ENCODE measurements at regions not wholly inside any gene's neighbourhood (a gene's known extent, or its start where the extent isn't known, plus 50 kb on each side); places are given as distances from the start of the nearest gene placed in this dataset.
A peak's percentile ranks its signal among the peaks of the same experiment; 100 is the strongest.
"Not testable (repeated sequence)": the region's sequence is repeated elsewhere in the genome, so short reads cannot be mapped to it uniquely, and the experiment has no call there.

- H3K9me3 ChIP-seq (ENCODE audit: control extremely low read depth in 1 of 5, control insufficient read depth in 4 of 5, insufficient read depth in 2 of 5, low read depth in 1 of 5, low read length in 4 of 5); H3K4me3 ChIP-seq (ENCODE audit: control insufficient read depth in 1 of 7, extremely low read depth in 1 of 7, insufficient read depth in 4 of 7, low read depth in 2 of 7, low read length in 6 of 7); H3K27me3 ChIP-seq (replicated peaks in 2 of 5; ENCODE audit: control insufficient read depth in 4 of 5, insufficient read depth in 5 of 5, low read length in 4 of 5); POLR2A ChIA-PET; H3K4me1 ChIP-seq (ENCODE audit: control extremely low read depth in 1 of 4, control insufficient read depth in 4 of 4, insufficient read depth in 4 of 4, low read length in 3 of 4); H3K36me3 ChIP-seq (ENCODE audit: control insufficient read depth in 4 of 4, insufficient read depth in 4 of 4, low read length in 3 of 4); DNase-seq; H3K27ac ChIP-seq (ENCODE audit: insufficient read depth in 1 of 2, low read depth in 1 of 2, low read length in 2 of 2, poor library complexity in 1 of 2, severe bottlenecking in 2 of 2); CTCF ChIA-PET: not testable (repeated sequence)
- WGBS (ENCODE audit: insufficient coverage), result 95% methylated on average over 3 of the region's 3 CpGs
Observed at GRCh38 chr4:4028752-4029151, 198.0 kb downstream of the OTOP1 start.

GRCh38 chr4:4030509-4030908 is 196.2 kb downstream of the OTOP1 start:
- WGBS (ENCODE audit: insufficient coverage), result no CpG with 5 or more reads among the region's 9 CpGs
- POLR2A ChIA-PET; H3K36me3 ChIP-seq (ENCODE audit: control insufficient read depth in 4 of 4, insufficient read depth in 4 of 4, low read length in 3 of 4); H3K27ac ChIP-seq (ENCODE audit: insufficient read depth in 1 of 2, low read depth in 1 of 2, low read length in 2 of 2, poor library complexity in 1 of 2, severe bottlenecking in 2 of 2); H3K27me3 ChIP-seq (replicated peaks in 2 of 5; ENCODE audit: control insufficient read depth in 4 of 5, insufficient read depth in 5 of 5, low read length in 4 of 5); DNase-seq; H3K9me3 ChIP-seq (ENCODE audit: control extremely low read depth in 1 of 5, control insufficient read depth in 4 of 5, insufficient read depth in 2 of 5, low read depth in 1 of 5, low read length in 4 of 5); H3K4me3 ChIP-seq (ENCODE audit: control insufficient read depth in 1 of 7, extremely low read depth in 1 of 7, insufficient read depth in 4 of 7, low read depth in 2 of 7, low read length in 6 of 7); H3K4me1 ChIP-seq (ENCODE audit: control extremely low read depth in 1 of 4, control insufficient read depth in 4 of 4, insufficient read depth in 4 of 4, low read length in 3 of 4); CTCF ChIA-PET: not testable (repeated sequence)

- H3K9me3 ChIP-seq (ENCODE audit: control extremely low read depth in 1 of 5, control insufficient read depth in 4 of 5, insufficient read depth in 2 of 5, low read depth in 1 of 5, low read length in 4 of 5); H3K27me3 ChIP-seq (replicated peaks in 2 of 5; ENCODE audit: control insufficient read depth in 4 of 5, insufficient read depth in 5 of 5, low read length in 4 of 5); CTCF ChIA-PET; H3K4me1 ChIP-seq (ENCODE audit: control extremely low read depth in 1 of 4, control insufficient read depth in 4 of 4, insufficient read depth in 4 of 4, low read length in 3 of 4); POLR2A ChIA-PET; DNase-seq; H3K4me3 ChIP-seq (ENCODE audit: control insufficient read depth in 1 of 7, extremely low read depth in 1 of 7, insufficient read depth in 4 of 7, low read depth in 2 of 7, low read length in 6 of 7); H3K36me3 ChIP-seq (ENCODE audit: control insufficient read depth in 4 of 4, insufficient read depth in 4 of 4, low read length in 3 of 4); H3K27ac ChIP-seq (ENCODE audit: insufficient read depth in 1 of 2, low read depth in 1 of 2, low read length in 2 of 2, poor library complexity in 1 of 2, severe bottlenecking in 2 of 2): not testable (repeated sequence)
- 71% methylated on average over 6 of the region's 8 CpGs for WGBS (ENCODE audit: insufficient coverage)
Observed at GRCh38 chr4:4031446-4032135, 195.1 kb downstream of the OTOP1 start.

GRCh38 chr4:4032364-4032763 is 194.4 kb downstream of the OTOP1 start:
- CTCF ChIA-PET; H3K9me3 ChIP-seq (ENCODE audit: control extremely low read depth in 1 of 5, control insufficient read depth in 4 of 5, insufficient read depth in 2 of 5, low read depth in 1 of 5, low read length in 4 of 5); H3K36me3 ChIP-seq (ENCODE audit: control insufficient read depth in 4 of 4, insufficient read depth in 4 of 4, low read length in 3 of 4); POLR2A ChIA-PET; H3K27me3 ChIP-seq (replicated peaks in 2 of 5; ENCODE audit: control insufficient read depth in 4 of 5, insufficient read depth in 5 of 5, low read length in 4 of 5); DNase-seq; H3K27ac ChIP-seq (ENCODE audit: insufficient read depth in 1 of 2, low read depth in 1 of 2, low read length in 2 of 2, poor library complexity in 1 of 2, severe bottlenecking in 2 of 2); H3K4me1 ChIP-seq (ENCODE audit: control extremely low read depth in 1 of 4, control insufficient read depth in 4 of 4, insufficient read depth in 4 of 4, low read length in 3 of 4); H3K4me3 ChIP-seq (ENCODE audit: control insufficient read depth in 1 of 7, extremely low read depth in 1 of 7, insufficient read depth in 4 of 7, low read depth in 2 of 7, low read length in 6 of 7): not testable (repeated sequence)
- WGBS (ENCODE audit: insufficient coverage), result 100% methylated on average over 2 of the region's 9 CpGs

- H3K27me3 ChIP-seq (replicated peaks in 2 of 5; ENCODE audit: control insufficient read depth in 4 of 5, insufficient read depth in 5 of 5, low read length in 4 of 5); CTCF ChIA-PET; H3K4me3 ChIP-seq (ENCODE audit: control insufficient read depth in 1 of 7, extremely low read depth in 1 of 7, insufficient read depth in 4 of 7, low read depth in 2 of 7, low read length in 6 of 7); POLR2A ChIA-PET; H3K36me3 ChIP-seq (ENCODE audit: control insufficient read depth in 4 of 4, insufficient read depth in 4 of 4, low read length in 3 of 4); H3K9me3 ChIP-seq (ENCODE audit: control extremely low read depth in 1 of 5, control insufficient read depth in 4 of 5, insufficient read depth in 2 of 5, low read depth in 1 of 5, low read length in 4 of 5); H3K4me1 ChIP-seq (ENCODE audit: control extremely low read depth in 1 of 4, control insufficient read depth in 4 of 4, insufficient read depth in 4 of 4, low read length in 3 of 4); H3K27ac ChIP-seq (ENCODE audit: insufficient read depth in 1 of 2, low read depth in 1 of 2, low read length in 2 of 2, poor library complexity in 1 of 2, severe bottlenecking in 2 of 2): not testable (repeated sequence)
- DNase-seq, result peak in 2 of 3 donors; percentile 3 to 4
- 82% methylated on average over 9 of the region's 19 CpGs for WGBS (ENCODE audit: insufficient coverage)
Observed at GRCh38 chr4:4032801-4033605, 193.7 kb downstream of the OTOP1 start.

- CTCF ChIA-PET; H3K36me3 ChIP-seq (ENCODE audit: control insufficient read depth in 4 of 4, insufficient read depth in 4 of 4, low read length in 3 of 4); H3K27ac ChIP-seq (ENCODE audit: insufficient read depth in 1 of 2, low read depth in 1 of 2, low read length in 2 of 2, poor library complexity in 1 of 2, severe bottlenecking in 2 of 2); DNase-seq; POLR2A ChIA-PET; H3K27me3 ChIP-seq (replicated peaks in 2 of 5; ENCODE audit: control insufficient read depth in 4 of 5, insufficient read depth in 5 of 5, low read length in 4 of 5); H3K4me1 ChIP-seq (ENCODE audit: control extremely low read depth in 1 of 4, control insufficient read depth in 4 of 4, insufficient read depth in 4 of 4, low read length in 3 of 4); H3K9me3 ChIP-seq (ENCODE audit: control extremely low read depth in 1 of 5, control insufficient read depth in 4 of 5, insufficient read depth in 2 of 5, low read depth in 1 of 5, low read length in 4 of 5); H3K4me3 ChIP-seq (ENCODE audit: control insufficient read depth in 1 of 7, extremely low read depth in 1 of 7, insufficient read depth in 4 of 7, low read depth in 2 of 7, low read length in 6 of 7): not testable (repeated sequence)
- WGBS (ENCODE audit: insufficient coverage), result 82% methylated on average over 4 of the region's 9 CpGs
Observed at GRCh38 chr4:4037399-4038138, 189.2 kb downstream of the OTOP1 start.

- CTCF ChIA-PET; H3K9me3 ChIP-seq (ENCODE audit: control extremely low read depth in 1 of 5, control insufficient read depth in 4 of 5, insufficient read depth in 2 of 5, low read depth in 1 of 5, low read length in 4 of 5); POLR2A ChIA-PET; DNase-seq; H3K36me3 ChIP-seq (ENCODE audit: control insufficient read depth in 4 of 4, insufficient read depth in 4 of 4, low read length in 3 of 4); H3K4me3 ChIP-seq (ENCODE audit: control insufficient read depth in 1 of 7, extremely low read depth in 1 of 7, insufficient read depth in 4 of 7, low read depth in 2 of 7, low read length in 6 of 7); H3K27ac ChIP-seq (ENCODE audit: insufficient read depth in 1 of 2, low read depth in 1 of 2, low read length in 2 of 2, poor library complexity in 1 of 2, severe bottlenecking in 2 of 2); H3K4me1 ChIP-seq (ENCODE audit: control extremely low read depth in 1 of 4, control insufficient read depth in 4 of 4, insufficient read depth in 4 of 4, low read length in 3 of 4): not testable (repeated sequence)
- peaks cover 0 to 40% (median 2%) of the 10 kb centered on the region in 5 experiments for H3K27me3 ChIP-seq (replicated peaks in 2 of 5; ENCODE audit: control insufficient read depth in 4 of 5, insufficient read depth in 5 of 5, low read length in 4 of 5)
- no CpG with 5 or more reads among the region's 3 CpGs for WGBS (ENCODE audit: insufficient coverage)
Observed at GRCh38 chr4:4045823-4046222, 180.9 kb downstream of the OTOP1 start.
